Uterus (tissue), 3 donors: ENCODE measurements at regions not wholly inside any gene's neighbourhood (a gene's known extent, or its start where the extent isn't known, plus 50 kb on each side); places are given as distances from the start of the nearest gene placed in this dataset.

ENCODE experiments used
- DNase-seq, 2 donors: peaks; one replicate each; pipeline ENCODE4 v3.0.0-alpha.2; 2019 to 2020
- H3K27ac ChIP-seq, 2 donors: fragments of 200-600 bp; sonication (generic); 1 replicate in 1 of 2; 2 replicates in 1 of 2; pipeline ENCODE4 v1.5.1; 2016 to 2018
- H3K27me3 ChIP-seq, 2 donors: fragments of 200-600 bp; sonication (generic); one replicate each; pipeline ENCODE4 v1.5.1; 2018 to 2019; ENCODE audit warnings: control low read depth in 1 of 2
- H3K36me3 ChIP-seq, 2 donors: fragments of 200-600 bp; sonication (generic); one replicate each; pipeline ENCODE4 v1.5.1; 2019; ENCODE audit warnings: control low read depth in 1 of 2
- H3K4me1 ChIP-seq, 2 donors: fragments of 200-600 bp; sonication (generic); one replicate each; pipeline ENCODE4 v1.5.1; 2018 to 2019; ENCODE audit warnings: control low read depth in 1 of 2
- H3K4me3 ChIP-seq, 2 donors: fragments of 200-600 bp; sonication (generic); 1 replicate in 1 of 2; 2 replicates in 1 of 2; pipeline ENCODE4 v1.5.1; 2018 to 2019; ENCODE audit warnings: mild to moderate bottlenecking in 1 of 2
- H3K9me3 ChIP-seq, 2 donors: fragments of 200-600 bp; sonication (generic); one replicate each; pipeline ENCODE4 v1.5.1; 2019; ENCODE audit warnings: control low read depth in 1 of 2
- POLR2A ChIP-seq, 2 donors: fragments of 450-650 bp; IDR thresholded peaks; one replicate each; pipeline ENCODE4 v1.6.1; 2016; ENCODE audit warnings: antibody characterized with exemption in 2 of 2, mild to moderate bottlenecking in 1 of 2, moderate library complexity in 1 of 2
- intact Hi-C: fragments of 100-400 bp; cut with DNase I; formaldehyde crosslinking; loops from one replicate; pipeline ENCODE4 v1.15.1; 2023; ENCODE audit warnings: low total_unique reads
- TF ChIP-seq, protein P1 (sequence below), 4 experiments: fragments of 200-600 bp in 2 of 4; fragments of 450-650 bp in 2 of 4; sonication (generic) in 2 of 4; IDR thresholded peaks; one replicate each; pipeline ENCODE4 v1.5.1; 2016 to 2019; ENCODE audit warnings: antibody characterized with exemption in 4 of 4, mild to moderate bottlenecking in 2 of 4, moderate library complexity in 1 of 4
- donor health status: DM: yes; HTN: yes; CAD: no.

DNA sequence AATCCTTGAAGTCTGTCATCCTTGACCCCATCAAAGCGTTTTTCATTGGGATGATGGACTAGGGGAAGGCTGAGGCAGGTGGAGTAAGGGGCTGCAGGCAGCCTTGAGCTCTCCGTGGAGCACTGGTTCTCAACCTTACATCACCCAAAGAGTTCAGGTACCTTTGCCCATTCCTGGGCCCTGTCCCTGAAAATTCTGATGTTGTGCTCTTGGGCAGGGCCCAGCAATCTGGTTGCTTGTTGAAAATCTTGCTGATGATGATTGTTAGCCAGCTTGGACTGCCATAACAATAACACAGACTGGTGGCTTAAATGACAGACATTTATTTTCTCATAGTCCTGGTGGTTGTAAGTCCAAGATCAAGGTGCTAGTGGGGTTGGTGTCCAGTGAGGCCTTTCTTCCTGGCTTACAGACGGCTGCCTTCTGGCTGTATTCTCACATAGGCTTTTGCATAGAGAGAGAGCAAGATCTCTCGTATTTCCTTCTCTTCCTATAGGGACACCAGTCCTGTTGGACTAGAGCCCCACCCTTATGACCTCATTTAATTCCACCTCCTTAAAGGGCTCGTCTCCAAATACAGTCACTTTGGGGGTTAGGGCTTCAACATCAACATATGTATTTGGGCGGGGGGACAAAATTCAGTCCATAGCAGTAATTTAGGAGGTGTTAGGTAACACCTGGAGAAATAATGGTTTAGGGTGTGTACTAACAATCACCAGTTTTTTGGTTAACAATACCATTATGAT is 104.9 kb downstream of the PLEKHG1 start:
- Histone ChIP-seq H3K9me3 (no peaks in the 10 kb centered on the region), H3K36me3 (no peaks in the 10 kb centered on the region), H3K4me3 (no peak overlapping the region), H3K4me1 (no peaks in the 10 kb centered on the region), H3K27me3 (no peaks in the 10 kb centered on the region), H3K27ac (no peak overlapping the region)
- intact Hi-C loops = no loop called here
- no peak for TF ChIP-seq POLR2A (IDR thresholded peaks at IDR 0.05)
- TF ChIP-seq, protein P1, sequence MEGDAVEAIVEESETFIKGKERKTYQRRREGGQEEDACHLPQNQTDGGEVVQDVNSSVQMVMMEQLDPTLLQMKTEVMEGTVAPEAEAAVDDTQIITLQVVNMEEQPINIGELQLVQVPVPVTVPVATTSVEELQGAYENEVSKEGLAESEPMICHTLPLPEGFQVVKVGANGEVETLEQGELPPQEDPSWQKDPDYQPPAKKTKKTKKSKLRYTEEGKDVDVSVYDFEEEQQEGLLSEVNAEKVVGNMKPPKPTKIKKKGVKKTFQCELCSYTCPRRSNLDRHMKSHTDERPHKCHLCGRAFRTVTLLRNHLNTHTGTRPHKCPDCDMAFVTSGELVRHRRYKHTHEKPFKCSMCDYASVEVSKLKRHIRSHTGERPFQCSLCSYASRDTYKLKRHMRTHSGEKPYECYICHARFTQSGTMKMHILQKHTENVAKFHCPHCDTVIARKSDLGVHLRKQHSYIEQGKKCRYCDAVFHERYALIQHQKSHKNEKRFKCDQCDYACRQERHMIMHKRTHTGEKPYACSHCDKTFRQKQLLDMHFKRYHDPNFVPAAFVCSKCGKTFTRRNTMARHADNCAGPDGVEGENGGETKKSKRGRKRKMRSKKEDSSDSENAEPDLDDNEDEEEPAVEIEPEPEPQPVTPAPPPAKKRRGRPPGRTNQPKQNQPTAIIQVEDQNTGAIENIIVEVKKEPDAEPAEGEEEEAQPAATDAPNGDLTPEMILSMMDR (IDR thresholded peaks at IDR 0.05) = no peak
- DNase-seq = no peak

DNA sequence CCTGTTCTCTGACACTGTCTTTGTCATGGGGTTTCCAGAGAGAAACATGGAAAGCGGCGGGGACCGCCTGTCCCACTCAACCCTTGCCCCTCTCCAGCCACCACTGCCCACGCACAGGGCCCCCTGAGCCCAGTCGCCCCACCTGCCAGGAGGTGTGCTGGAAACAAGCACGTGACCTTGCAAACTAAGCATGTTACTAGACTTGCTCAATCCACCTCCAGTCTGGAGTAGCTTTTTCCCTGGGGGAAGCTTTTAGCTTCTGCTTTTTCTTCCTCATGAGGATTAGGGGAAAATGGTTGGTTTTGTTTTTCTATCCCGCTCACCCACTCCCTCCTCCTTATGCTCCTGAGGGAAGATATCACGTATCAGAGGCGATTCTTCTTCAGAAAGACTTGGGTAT is 105.7 kb downstream of the PLEKHG1 start:
- Histone ChIP-seq H3K27ac (no peak overlapping the region), H3K36me3 (no peaks in the 10 kb centered on the region)
- intact Hi-C loops = no loop called here

DNA sequence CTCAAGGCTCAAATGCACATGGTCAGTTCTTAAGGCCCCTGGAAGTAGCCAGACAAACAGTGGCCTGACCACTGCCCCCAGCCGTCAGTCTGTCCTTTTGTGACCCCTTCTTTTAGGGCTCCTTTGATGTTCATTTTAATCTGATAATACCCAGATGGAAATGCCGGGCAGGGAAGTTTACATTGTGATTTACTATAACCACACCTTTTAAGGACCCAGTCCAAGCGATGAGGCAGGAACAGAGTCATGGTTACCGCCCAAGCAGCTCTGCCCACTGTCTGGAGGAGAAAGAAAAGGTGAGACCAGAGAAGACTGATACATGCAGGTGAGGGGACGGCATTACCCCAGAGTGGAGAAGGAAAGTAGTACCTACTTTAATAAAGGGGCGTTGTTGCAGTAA is 110.6 kb downstream of the PLEKHG1 start:
- no peak overlapping the region for H3K4me3 ChIP-seq
- no peak for DNase-seq
- no peaks in the 10 kb centered on the region for H3K4me1 ChIP-seq
- no peaks in the 10 kb centered on the region for H3K36me3 ChIP-seq
- TF ChIP-seq POLR2A (IDR thresholded peaks at IDR 0.05) = no peak
- TF ChIP-seq, protein P1 (IDR thresholded peaks at IDR 0.05) = no peak
- H3K9me3 ChIP-seq = no peaks in the 10 kb centered on the region
- no peak overlapping the region for H3K27ac ChIP-seq
- intact Hi-C loops = no loop called here
- H3K27me3 ChIP-seq = no peaks in the 10 kb centered on the region

More for the DNA sequence above, 105.7 kb downstream of the PLEKHG1 start:
- DNase-seq = no peak
- no peak overlapping the region for H3K4me3 ChIP-seq
- H3K9me3 ChIP-seq = no peaks in the 10 kb centered on the region
- TF ChIP-seq POLR2A (IDR thresholded peaks at IDR 0.05) = no peak
- TF ChIP-seq, protein P1 (IDR thresholded peaks at IDR 0.05) = no peak
- no peaks in the 10 kb centered on the region for H3K27me3 ChIP-seq
- no peaks in the 10 kb centered on the region for H3K4me1 ChIP-seq

DNA sequence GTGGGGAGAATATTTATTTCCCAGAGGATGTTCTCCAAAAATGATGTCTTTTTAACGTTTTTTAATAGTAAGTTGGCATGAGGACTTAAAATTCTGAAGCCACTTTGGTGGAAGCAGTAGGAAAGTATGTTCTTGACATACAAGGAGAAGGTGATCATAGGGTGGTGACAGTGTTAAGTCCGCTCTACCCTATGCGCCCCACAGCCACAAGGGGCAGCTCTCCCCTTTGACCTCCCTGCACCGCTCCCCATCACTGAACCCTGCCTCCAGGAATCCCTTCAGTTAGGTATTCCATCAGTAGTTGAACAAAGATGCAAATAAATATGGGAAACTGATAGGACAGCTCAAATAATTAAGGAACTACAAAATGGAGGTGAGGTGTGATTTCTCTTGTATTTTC is 111.4 kb downstream of the PLEKHG1 start:
- Histone ChIP-seq H3K27me3 (no peaks in the 10 kb centered on the region), H3K4me1 (no peaks in the 10 kb centered on the region), H3K27ac (no peak overlapping the region), H3K4me3 (no peak overlapping the region), H3K36me3 (no peaks in the 10 kb centered on the region), H3K9me3 (no peaks in the 10 kb centered on the region)
- intact Hi-C loops = no loop called here
- TF ChIP-seq, protein P1 (IDR thresholded peaks at IDR 0.05) = no peak
- no peak for TF ChIP-seq POLR2A (IDR thresholded peaks at IDR 0.05)
- DNase-seq = no peak

DNA sequence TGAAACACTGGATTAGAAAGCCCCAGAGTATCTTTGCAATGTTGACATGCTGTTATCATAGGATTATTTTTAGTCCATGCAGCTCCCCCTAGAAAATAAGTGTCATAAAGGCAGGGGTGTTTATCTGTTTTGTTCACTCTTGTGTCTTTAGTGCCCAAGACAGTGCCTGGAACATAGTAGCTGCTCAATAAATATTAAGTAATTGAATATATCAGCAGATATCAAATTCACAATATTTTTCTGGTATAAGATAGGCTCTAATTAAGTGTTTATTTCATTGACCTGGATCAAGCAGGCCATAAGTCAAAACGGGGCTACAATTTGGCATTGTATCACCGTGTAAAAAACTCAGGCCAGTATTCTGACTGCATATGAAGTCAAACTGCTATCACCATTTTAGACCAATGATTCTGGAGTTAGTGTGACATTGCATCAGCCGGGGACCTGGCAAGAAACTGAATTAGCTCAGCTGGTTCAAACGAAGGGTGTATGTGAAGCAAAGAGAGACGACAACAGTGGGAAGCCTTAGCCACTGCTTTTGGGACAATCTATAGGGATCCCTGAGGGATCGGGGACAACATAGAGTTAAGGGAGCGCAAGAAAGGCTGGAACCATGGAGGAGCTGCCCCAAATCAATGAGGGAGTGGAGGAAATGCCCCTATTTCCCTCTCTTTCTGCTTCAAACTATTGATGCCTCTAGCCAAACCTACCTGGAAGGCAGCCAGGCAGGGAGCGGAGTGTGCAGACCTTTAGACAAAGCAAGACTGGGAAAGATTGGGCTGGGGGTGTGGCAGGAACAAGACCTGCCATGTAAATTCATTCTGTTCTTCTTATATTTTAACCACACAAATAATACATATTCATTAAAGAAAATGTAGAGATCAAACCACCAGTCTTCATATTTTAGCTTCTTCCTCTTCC is 112.2 kb downstream of the PLEKHG1 start:
- H3K9me3 ChIP-seq = no peaks in the 10 kb centered on the region
- no peak for TF ChIP-seq POLR2A (IDR thresholded peaks at IDR 0.05)
- TF ChIP-seq, protein P1 (IDR thresholded peaks at IDR 0.05) = no peak
- intact Hi-C loops = no loop called here
- no peaks in the 10 kb centered on the region for H3K36me3 ChIP-seq
- H3K4me1 ChIP-seq = no peaks in the 10 kb centered on the region
- H3K27me3 ChIP-seq = no peaks in the 10 kb centered on the region
- no peak for DNase-seq
- no peak overlapping the region for H3K27ac ChIP-seq
- H3K4me3 ChIP-seq = no peak overlapping the region
